Stimulated activated memory B cell treated with anti-CD40 and anti-IgM and Interleukin-4, amounts not matched to agents 10 μg/mL and 1 μg/mL and 100 μg/mL, for 72 hours (primary cell): ENCODE measurements at regions not wholly inside any gene's neighbourhood (a gene's known extent, or its start where the extent isn't known, plus 50 kb on each side); places are given as distances from the start of the nearest gene placed in this dataset.

Source experiments
- ATAC-seq: fragments of 150-1000 bp; cut with Tn5 transposase; 2 replicates; pipeline ENCODE4 v1.10.0; 2021
- H3K27ac Mint-ChIP-seq: one replicate; pipeline ENCODE4 v1.8.0; 2022; ENCODE audit warnings: mild to moderate bottlenecking, mixed read lengths
- H3K27me3 Mint-ChIP-seq: one replicate; pipeline ENCODE4 v1.8.0; 2022; ENCODE audit warnings: mixed read lengths
- H3K36me3 Mint-ChIP-seq: one replicate; pipeline ENCODE4 v1.8.0; 2022; ENCODE audit warnings: mixed read lengths
- H3K4me1 Mint-ChIP-seq: one replicate; pipeline ENCODE4 v1.8.0; 2022; ENCODE audit warnings: mixed read lengths
- H3K4me3 Mint-ChIP-seq: one replicate; pipeline ENCODE4 v1.8.0; 2022; ENCODE audit warnings: mild to moderate bottlenecking, moderate library complexity, mixed read lengths
- H3K9me3 Mint-ChIP-seq: one replicate; pipeline ENCODE4 v1.8.0; 2022; ENCODE audit warnings: mixed read lengths

- H3K27me3 Mint-ChIP-seq, result peaks cover 8% of the 10 kb centered on the region
- H3K27ac Mint-ChIP-seq, result no peak overlapping the region
- H3K4me1 Mint-ChIP-seq, result no peaks in the 10 kb centered on the region
- no peak overlapping the region for H3K4me3 Mint-ChIP-seq
- ATAC-seq, result no peak
- peaks cover 10% of the 10 kb centered on the region for H3K9me3 Mint-ChIP-seq
- no peaks in the 10 kb centered on the region for H3K36me3 Mint-ChIP-seq
Observed at GRCh38 chr12:61919686-61920085, 340.5 kb upstream of the USP15 start.

- Mint-ChIP-seq H3K4me1 (no peaks in the 10 kb centered on the region), H3K9me3 (peaks cover 14% of the 10 kb centered on the region), H3K27me3 (peaks cover 8% of the 10 kb centered on the region), H3K4me3 (no peak overlapping the region), H3K36me3 (no peaks in the 10 kb centered on the region), H3K27ac (no peak overlapping the region)
- ATAC-seq, result no peak
Observed at GRCh38 chr12:61920230-61920629, 340.0 kb upstream of the USP15 start.

- Mint-ChIP-seq H3K27ac (no peak overlapping the region), H3K4me1 (no peaks in the 10 kb centered on the region), H3K4me3 (no peak overlapping the region), H3K27me3 (peaks cover 8% of the 10 kb centered on the region), H3K9me3 (peaks cover 23% of the 10 kb centered on the region), H3K36me3 (no peaks in the 10 kb centered on the region)
- ATAC-seq, result no peak
Observed at GRCh38 chr12:61923152-61923551, 337.1 kb upstream of the USP15 start.

- no peak for ATAC-seq
- Mint-ChIP-seq H3K4me3 (no peak overlapping the region), H3K4me1 (no peaks in the 10 kb centered on the region), H3K36me3 (no peaks in the 10 kb centered on the region), H3K27me3 (no peaks in the 10 kb centered on the region), H3K27ac (no peak overlapping the region), H3K9me3 (no peaks in the 10 kb centered on the region)
Observed at GRCh38 chr12:61934564-61934963, 325.6 kb upstream of the USP15 start.

GRCh38 chr12:61939977-61940376 lies 320.2 kb upstream of the USP15 start:
- ATAC-seq, result no peak
- Mint-ChIP-seq H3K27ac (no peak overlapping the region), H3K36me3 (no peaks in the 10 kb centered on the region), H3K27me3 (no peaks in the 10 kb centered on the region), H3K9me3 (peaks cover 5% of the 10 kb centered on the region), H3K4me3 (no peak overlapping the region), H3K4me1 (no peaks in the 10 kb centered on the region)

GRCh38 chr12:61956545-61956944 lies 303.7 kb upstream of the USP15 start:
- no peak overlapping the region for H3K4me3 Mint-ChIP-seq
- no peaks in the 10 kb centered on the region for H3K4me1 Mint-ChIP-seq
- ATAC-seq, result no peak

GRCh38 chr12:61974461-61974860 lies 285.7 kb upstream of the USP15 start:
- no peaks in the 10 kb centered on the region for H3K27me3 Mint-ChIP-seq
- H3K4me1 Mint-ChIP-seq, result no peaks in the 10 kb centered on the region

More at GRCh38 chr12:61956545-61956944, 303.7 kb upstream of the USP15 start:
- H3K27ac Mint-ChIP-seq, result no peak overlapping the region
- H3K36me3 Mint-ChIP-seq, result no peaks in the 10 kb centered on the region
- no peaks in the 10 kb centered on the region for H3K27me3 Mint-ChIP-seq
- peaks cover 7% of the 10 kb centered on the region for H3K9me3 Mint-ChIP-seq

GRCh38 chr12:61985830-61986229 lies 274.4 kb upstream of the USP15 start:
- Mint-ChIP-seq H3K9me3 (no peaks in the 10 kb centered on the region), H3K27ac (no peak overlapping the region), H3K27me3 (no peaks in the 10 kb centered on the region), H3K4me1 (no peaks in the 10 kb centered on the region), H3K36me3 (no peaks in the 10 kb centered on the region), H3K4me3 (no peak overlapping the region)
- ATAC-seq, result no peak

More at GRCh38 chr12:61974461-61974860, 285.7 kb upstream of the USP15 start:
- Mint-ChIP-seq H3K27ac (no peak overlapping the region), H3K4me3 (no peak overlapping the region), H3K9me3 (peaks cover 8% of the 10 kb centered on the region), H3K36me3 (no peaks in the 10 kb centered on the region)
- no peak for ATAC-seq

GRCh38 chr12:61987173-61987572 lies 273.0 kb upstream of the USP15 start:
- Mint-ChIP-seq H3K36me3 (no peaks in the 10 kb centered on the region), H3K27ac (no peak overlapping the region), H3K9me3 (no peaks in the 10 kb centered on the region), H3K27me3 (no peaks in the 10 kb centered on the region), H3K4me3 (no peak overlapping the region), H3K4me1 (no peaks in the 10 kb centered on the region)
- no peak for ATAC-seq

GRCh38 chr12:61991661-61992060 lies 268.5 kb upstream of the USP15 start:
- Mint-ChIP-seq H3K9me3 (no peaks in the 10 kb centered on the region), H3K4me1 (no peaks in the 10 kb centered on the region), H3K27me3 (no peaks in the 10 kb centered on the region), H3K36me3 (no peaks in the 10 kb centered on the region), H3K4me3 (no peak overlapping the region), H3K27ac (no peak overlapping the region)
- no peak for ATAC-seq

GRCh38 chr12:61993734-61994345 lies 266.4 kb upstream of the USP15 start:
- H3K27me3 Mint-ChIP-seq, result no peaks in the 10 kb centered on the region
- H3K27ac Mint-ChIP-seq, result no peak overlapping the region
- H3K4me1 Mint-ChIP-seq, result no peaks in the 10 kb centered on the region
- no peak overlapping the region for H3K4me3 Mint-ChIP-seq
- no peaks in the 10 kb centered on the region for H3K9me3 Mint-ChIP-seq
- no peaks in the 10 kb centered on the region for H3K36me3 Mint-ChIP-seq
- no peak for ATAC-seq

GRCh38 chr12:61996717-61997116 lies 263.5 kb upstream of the USP15 start:
- ATAC-seq, result no peak

GRCh38 chr12:61998791-61999190 lies 261.4 kb upstream of the USP15 start:
- no peak for ATAC-seq
- no peak overlapping the region for H3K27ac Mint-ChIP-seq
- no peak overlapping the region for H3K4me3 Mint-ChIP-seq
- H3K27me3 Mint-ChIP-seq, result no peaks in the 10 kb centered on the region
- no peaks in the 10 kb centered on the region for H3K36me3 Mint-ChIP-seq
- no peaks in the 10 kb centered on the region for H3K9me3 Mint-ChIP-seq
- no peaks in the 10 kb centered on the region for H3K4me1 Mint-ChIP-seq

More at GRCh38 chr12:61996717-61997116, 263.5 kb upstream of the USP15 start:
- Mint-ChIP-seq H3K4me3 (no peak overlapping the region), H3K27me3 (no peaks in the 10 kb centered on the region), H3K4me1 (no peaks in the 10 kb centered on the region), H3K36me3 (no peaks in the 10 kb centered on the region), H3K27ac (no peak overlapping the region), H3K9me3 (no peaks in the 10 kb centered on the region)

GRCh38 chr12:61999311-61999710 lies 260.9 kb upstream of the USP15 start:
- ATAC-seq, result no peak
- H3K27ac Mint-ChIP-seq, result no peak overlapping the region
- no peaks in the 10 kb centered on the region for H3K4me1 Mint-ChIP-seq
- no peaks in the 10 kb centered on the region for H3K9me3 Mint-ChIP-seq
- H3K4me3 Mint-ChIP-seq, result no peak overlapping the region
- no peaks in the 10 kb centered on the region for H3K27me3 Mint-ChIP-seq
- H3K36me3 Mint-ChIP-seq, result no peaks in the 10 kb centered on the region

- no peaks in the 10 kb centered on the region for H3K4me1 Mint-ChIP-seq
- H3K9me3 Mint-ChIP-seq, result no peaks in the 10 kb centered on the region
- H3K27me3 Mint-ChIP-seq, result peaks cover 8% of the 10 kb centered on the region
- no peak overlapping the region for H3K4me3 Mint-ChIP-seq
- ATAC-seq, result no peak
- H3K36me3 Mint-ChIP-seq, result no peaks in the 10 kb centered on the region
- H3K27ac Mint-ChIP-seq, result no peak overlapping the region
Observed at GRCh38 chr12:62001424-62001823, 258.8 kb upstream of the USP15 start.

GRCh38 chr12:62003226-62003625 lies 257.0 kb upstream of the USP15 start:
- no peak for ATAC-seq
- no peaks in the 10 kb centered on the region for H3K36me3 Mint-ChIP-seq
- no peaks in the 10 kb centered on the region for H3K9me3 Mint-ChIP-seq
- H3K27ac Mint-ChIP-seq, result no peak overlapping the region
- H3K27me3 Mint-ChIP-seq, result peaks cover 8% of the 10 kb centered on the region
- H3K4me3 Mint-ChIP-seq, result no peak overlapping the region
- no peaks in the 10 kb centered on the region for H3K4me1 Mint-ChIP-seq

GRCh38 chr12:62003701-62004100 lies 256.5 kb upstream of the USP15 start:
- no peak for ATAC-seq
- Mint-ChIP-seq H3K36me3 (no peaks in the 10 kb centered on the region), H3K27me3 (peaks cover 8% of the 10 kb centered on the region), H3K4me3 (no peak overlapping the region), H3K4me1 (no peaks in the 10 kb centered on the region), H3K9me3 (no peaks in the 10 kb centered on the region), H3K27ac (no peak overlapping the region)
